ENCODE measurements at regions not wholly inside any gene's neighbourhood (a gene's known extent, or its start where the extent isn't known, plus 50 kb on each side); places are given as distances from the start of the nearest gene placed in this dataset.

DNA sequence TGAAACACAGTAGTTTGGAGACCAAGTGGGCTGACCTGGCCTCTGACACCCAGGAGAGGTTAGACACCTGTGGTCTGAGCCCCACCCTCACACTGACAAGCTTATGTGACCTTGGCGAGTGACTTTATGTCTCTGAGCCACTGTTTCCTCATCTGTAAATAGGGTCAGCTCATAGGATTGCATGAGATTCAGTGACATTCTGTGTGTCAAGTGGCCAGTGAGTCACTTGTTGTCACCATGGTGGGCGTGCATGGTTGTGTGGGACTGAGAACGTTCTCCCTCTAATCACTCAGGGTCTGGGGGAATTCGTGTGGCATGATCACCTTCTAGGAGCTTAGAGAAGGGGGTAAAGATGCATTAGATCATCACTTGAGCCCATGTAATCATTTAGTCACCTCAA, 146.4 kb downstream of the PHETA1 start:
- POLR2A ChIA-PET, result no interaction called here
- DNase-seq (ENCODE audit: extremely low spot score), result no peak
- no peak for TF ChIP-seq LEF1 (IDR thresholded peaks at IDR 0.05; ENCODE audit: borderline replicate concordance)
- CTCF ChIA-PET, result interaction anchor here (0.6 kb wide), 1 partner anchor 130 kb away, joined by 7 read pairs; no protein-coding TSS in a partner anchor

DNA sequence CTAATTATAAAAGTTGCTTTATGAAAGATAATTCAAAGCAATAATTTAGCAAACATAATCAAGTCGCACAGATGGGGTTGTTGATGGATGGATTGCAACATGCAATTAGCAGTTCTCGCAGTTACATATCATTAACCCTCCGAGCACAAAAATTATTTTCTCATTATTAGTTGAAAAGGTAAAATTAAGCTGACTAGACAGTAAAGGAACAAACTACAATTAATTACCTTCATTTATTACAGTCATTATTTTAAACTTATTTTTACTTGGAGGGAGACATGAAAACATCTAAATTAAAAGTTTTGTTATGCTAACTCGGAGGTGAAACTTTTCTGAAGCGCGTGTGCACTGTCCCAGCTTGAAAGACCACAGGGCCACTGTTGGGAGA, 146.9 kb downstream of the PHETA1 start:
- no peak for DNase-seq (ENCODE audit: extremely low spot score)
- ChIA-PET CTCF (interaction anchor here (0.6 kb wide), 1 partner anchor 130 kb away, joined by 7 read pairs; no protein-coding TSS in a partner anchor), POLR2A (no interaction called here)
- TF ChIP-seq BHLHE40 (IDR thresholded peaks at IDR 0.05; ENCODE audit: borderline replicate concordance), result no peak
- no peak for TF ChIP-seq ZNF384 (IDR thresholded peaks at IDR 0.05)

- no peak for DNase-seq (ENCODE audit: extremely low spot score)
- POLR2A ChIA-PET, result no interaction called here
These were observed 147.6 kb downstream of the PHETA1 start for GRCh38 chr12:111221062-111222026.

DNA sequence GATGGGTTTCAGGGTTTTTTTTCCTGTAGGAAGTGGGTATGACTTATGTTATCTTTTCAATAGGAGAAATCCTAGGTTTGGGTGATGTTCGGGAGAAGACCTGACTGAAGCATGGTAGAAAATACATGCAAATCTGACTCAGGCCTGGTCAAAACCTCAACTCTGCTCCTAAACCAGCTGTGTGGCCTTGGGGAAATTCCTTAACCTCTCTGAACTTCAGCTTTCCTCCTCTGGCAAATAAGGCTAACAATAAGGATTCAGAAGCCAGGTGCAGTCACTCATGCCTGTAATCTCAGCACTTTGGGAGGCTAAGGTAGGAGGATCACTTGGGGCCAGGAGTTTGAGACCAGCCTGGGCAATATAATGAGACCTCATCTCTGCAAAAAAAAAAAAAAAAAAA, 148.5 kb downstream of the PHETA1 start:
- ChIA-PET CTCF (interaction anchor here (0.7 kb wide), 1 partner anchor 592 kb away, joined by 4 read pairs; no protein-coding TSS in a partner anchor), POLR2A (no interaction called here)
- no peak for DNase-seq (ENCODE audit: extremely low spot score)
- TF ChIP-seq, protein P1, sequence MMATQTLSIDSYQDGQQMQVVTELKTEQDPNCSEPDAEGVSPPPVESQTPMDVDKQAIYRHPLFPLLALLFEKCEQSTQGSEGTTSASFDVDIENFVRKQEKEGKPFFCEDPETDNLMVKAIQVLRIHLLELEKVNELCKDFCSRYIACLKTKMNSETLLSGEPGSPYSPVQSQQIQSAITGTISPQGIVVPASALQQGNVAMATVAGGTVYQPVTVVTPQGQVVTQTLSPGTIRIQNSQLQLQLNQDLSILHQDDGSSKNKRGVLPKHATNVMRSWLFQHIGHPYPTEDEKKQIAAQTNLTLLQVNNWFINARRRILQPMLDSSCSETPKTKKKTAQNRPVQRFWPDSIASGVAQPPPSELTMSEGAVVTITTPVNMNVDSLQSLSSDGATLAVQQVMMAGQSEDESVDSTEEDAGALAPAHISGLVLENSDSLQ (IDR thresholded peaks at IDR 0.05), result no peak
- TF ChIP-seq FOXK2 (IDR thresholded peaks at IDR 0.05) (no peak), FOXA1 (IDR thresholded peaks at IDR 0.05) (no peak), LEF1 (IDR thresholded peaks at IDR 0.05; ENCODE audit: borderline replicate concordance) (no peak), NFRKB (IDR thresholded peaks at IDR 0.05) (no peak)

More at GRCh38 chr12:111221062-111222026, 147.6 kb downstream of the PHETA1 start:
- TF ChIP-seq FOXM1 (IDR thresholded peaks at IDR 0.05; ENCODE audit: borderline replicate concordance) (no peak), ARNT (IDR thresholded peaks at IDR 0.05) (no peak), TARDBP (IDR thresholded peaks at IDR 0.05) (no peak), BHLHE40 (IDR thresholded peaks at IDR 0.05; ENCODE audit: borderline replicate concordance) (no peak)
- CTCF ChIA-PET, result interaction anchor here (0.7 kb wide), 1 partner anchor 591 kb away, joined by 4 read pairs; no protein-coding TSS in a partner anchor

DNA sequence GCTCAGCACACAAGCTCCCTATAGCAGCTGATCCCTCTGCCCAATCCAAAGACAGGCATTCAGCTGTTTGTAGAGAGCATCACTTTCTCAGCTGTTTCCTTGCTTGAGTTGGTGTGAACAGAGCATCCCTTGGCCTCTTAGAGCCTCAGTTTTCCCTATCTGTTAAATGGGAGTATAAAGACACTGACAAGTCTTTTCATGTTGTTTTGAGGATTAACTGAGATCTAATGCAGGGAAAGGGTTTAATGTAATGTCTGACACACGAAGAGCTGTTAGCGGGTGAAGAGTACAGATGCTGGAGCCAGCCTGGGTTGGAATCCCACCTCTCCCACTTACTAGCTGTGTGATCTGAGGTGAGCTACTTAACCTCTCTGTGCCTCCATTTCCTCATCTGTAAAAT, 149.5 kb downstream of the PHETA1 start:
- TF ChIP-seq NFRKB (IDR thresholded peaks at IDR 0.05), result no peak
- no peak for TF ChIP-seq L3MBTL2 (conservative IDR thresholded peaks at IDR 0.05)
- no peak for TF ChIP-seq ARNT (IDR thresholded peaks at IDR 0.05)
- no peak for TF ChIP-seq FOXA1 (IDR thresholded peaks at IDR 0.05)
- no peak for TF ChIP-seq CTBP1 (IDR thresholded peaks at IDR 0.05; ENCODE audit: borderline replicate concordance)
- no peak for TF ChIP-seq FOXK2 (IDR thresholded peaks at IDR 0.05)
- TF ChIP-seq ZNF384 (IDR thresholded peaks at IDR 0.05), result no peak
- DNase-seq (ENCODE audit: extremely low spot score), result no peak
- CTCF ChIA-PET, result no interaction called here
- POLR2A ChIA-PET, result no interaction called here

DNA sequence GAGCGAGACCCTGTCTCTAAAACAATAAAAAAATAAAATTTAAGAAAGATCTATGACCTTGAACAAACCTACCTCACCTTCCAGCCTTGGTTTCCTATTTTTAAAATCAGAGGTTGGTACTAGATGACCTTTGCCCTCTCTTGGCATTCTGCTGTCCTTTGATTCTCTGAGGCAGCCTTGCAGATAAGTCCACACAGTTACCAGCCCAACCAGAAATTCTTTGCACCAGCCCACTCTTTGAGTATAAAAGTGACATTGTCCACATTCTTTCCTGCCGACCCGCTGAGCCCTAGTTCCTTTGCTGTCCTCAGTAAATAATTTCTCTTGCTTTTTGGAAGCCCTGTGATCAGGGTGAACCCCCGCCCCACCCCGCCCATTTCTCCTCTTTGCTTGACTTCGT, 150.4 kb downstream of the PHETA1 start:
- ChIA-PET POLR2A (no interaction called here), CTCF (no interaction called here)
- DNase-seq (ENCODE audit: extremely low spot score), result no peak
- TF ChIP-seq TARDBP (IDR thresholded peaks at IDR 0.05) (no peak), BHLHE40 (IDR thresholded peaks at IDR 0.05; ENCODE audit: borderline replicate concordance) (no peak), ZNF384 (IDR thresholded peaks at IDR 0.05) (no peak), CTBP1 (IDR thresholded peaks at IDR 0.05; ENCODE audit: borderline replicate concordance) (no peak)

GRCh38 chr12:111216387-111217159, 152.3 kb downstream of the PHETA1 start:
- no peak for TF ChIP-seq L3MBTL2 (conservative IDR thresholded peaks at IDR 0.05)
- no peak for TF ChIP-seq BHLHE40 (IDR thresholded peaks at IDR 0.05; ENCODE audit: borderline replicate concordance)
- no peak for TF ChIP-seq FOXM1 (IDR thresholded peaks at IDR 0.05; ENCODE audit: borderline replicate concordance)
- no peak for TF ChIP-seq ZNF384 (IDR thresholded peaks at IDR 0.05)
- TF ChIP-seq SUZ12 (IDR thresholded peaks at IDR 0.05), result no peak
- no peak for TF ChIP-seq ELF4 (IDR thresholded peaks at IDR 0.05)
- TF ChIP-seq TARDBP (IDR thresholded peaks at IDR 0.05), result no peak
- TF ChIP-seq ARNT (IDR thresholded peaks at IDR 0.05), result no peak
- no peak for TF ChIP-seq SP1 (IDR thresholded peaks at IDR 0.05)
- DNase-seq (ENCODE audit: extremely low spot score), result no peak
- ChIA-PET CTCF (no interaction called here), POLR2A (no interaction called here)

DNA sequence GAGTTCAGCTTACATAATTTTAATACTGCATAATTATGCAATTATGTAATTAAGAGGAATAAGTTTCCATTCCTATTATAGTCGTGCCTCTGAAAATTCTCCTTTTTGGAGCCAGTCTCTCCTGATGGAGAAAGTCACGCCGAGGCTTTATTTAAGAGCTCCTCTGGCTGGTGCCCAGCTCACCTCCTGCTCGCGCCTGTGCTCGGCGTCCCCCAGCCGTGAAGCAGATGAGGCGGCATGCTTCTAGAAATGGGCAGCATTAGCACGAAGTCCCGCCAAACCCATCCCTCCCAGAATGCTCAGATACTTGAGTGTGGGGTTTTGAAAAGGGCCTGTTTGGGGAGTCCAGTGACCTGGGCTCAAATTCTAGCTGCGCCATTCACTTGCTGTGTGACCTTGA, 153.0 kb downstream of the PHETA1 start:
- TF ChIP-seq TARDBP (IDR thresholded peaks at IDR 0.05), result no peak
- no peak for TF ChIP-seq NFRKB (IDR thresholded peaks at IDR 0.05)
- no peak for TF ChIP-seq FOXM1 (IDR thresholded peaks at IDR 0.05; ENCODE audit: borderline replicate concordance)
- no peak for TF ChIP-seq FOXA1 (IDR thresholded peaks at IDR 0.05)
- TF ChIP-seq LEF1 (IDR thresholded peaks at IDR 0.05; ENCODE audit: borderline replicate concordance), result no peak
- TF ChIP-seq BHLHE40 (IDR thresholded peaks at IDR 0.05; ENCODE audit: borderline replicate concordance), result no peak
- TF ChIP-seq ZNF384 (IDR thresholded peaks at IDR 0.05), result no peak
- TF ChIP-seq HDGF (IDR thresholded peaks at IDR 0.05; ENCODE audit: borderline replicate concordance), result no peak
- ChIA-PET CTCF (no interaction called here), POLR2A (no interaction called here)
- DNase-seq (ENCODE audit: extremely low spot score), result no peak
